ENCODE measurements at regions not wholly inside any gene's neighbourhood (a gene's known extent, or its start where the extent isn't known, plus 50 kb on each side); places are given as distances from the start of the nearest gene placed in this dataset.

DNA sequence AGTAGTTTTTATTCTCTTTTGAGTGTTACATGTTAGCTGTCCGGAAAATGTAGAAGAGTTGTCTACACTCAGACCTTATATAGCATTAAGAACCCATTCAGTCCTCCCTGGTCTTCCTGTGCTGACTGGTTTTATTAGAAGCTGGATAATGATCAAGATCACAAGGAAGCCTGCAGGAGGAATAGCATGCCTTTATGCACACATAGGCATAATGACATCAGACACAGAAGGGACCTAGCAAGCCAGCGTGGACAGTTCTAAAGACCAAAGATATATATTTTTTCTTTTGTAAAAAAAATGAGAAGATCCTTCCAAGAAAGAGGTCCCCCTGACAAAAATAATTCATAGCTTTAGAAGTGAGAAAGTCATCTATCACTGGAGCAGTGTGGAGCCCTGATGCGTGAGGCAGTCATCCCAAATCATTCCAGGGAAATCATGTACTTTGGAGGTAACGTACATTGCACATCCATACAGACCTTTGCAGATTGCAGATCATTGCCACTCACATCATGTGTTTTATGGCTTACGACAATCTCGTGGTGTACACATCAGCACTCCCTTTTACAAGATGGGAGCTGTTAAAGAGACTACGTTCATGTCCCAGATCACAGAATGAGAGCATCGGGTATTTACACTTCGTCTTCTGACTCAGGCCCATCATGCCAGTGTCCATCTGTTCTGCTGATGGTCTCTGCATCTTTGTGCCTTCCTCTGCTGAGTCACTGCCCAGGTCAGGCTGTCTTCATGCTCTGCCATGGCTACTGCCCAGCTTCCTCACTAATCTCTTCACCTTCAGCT lies 334.0 kb downstream of the SOCS6 start:
- DNase-seq (ENCODE audit: low read depth): no peak
- TF ChIP-seq, protein P1, sequence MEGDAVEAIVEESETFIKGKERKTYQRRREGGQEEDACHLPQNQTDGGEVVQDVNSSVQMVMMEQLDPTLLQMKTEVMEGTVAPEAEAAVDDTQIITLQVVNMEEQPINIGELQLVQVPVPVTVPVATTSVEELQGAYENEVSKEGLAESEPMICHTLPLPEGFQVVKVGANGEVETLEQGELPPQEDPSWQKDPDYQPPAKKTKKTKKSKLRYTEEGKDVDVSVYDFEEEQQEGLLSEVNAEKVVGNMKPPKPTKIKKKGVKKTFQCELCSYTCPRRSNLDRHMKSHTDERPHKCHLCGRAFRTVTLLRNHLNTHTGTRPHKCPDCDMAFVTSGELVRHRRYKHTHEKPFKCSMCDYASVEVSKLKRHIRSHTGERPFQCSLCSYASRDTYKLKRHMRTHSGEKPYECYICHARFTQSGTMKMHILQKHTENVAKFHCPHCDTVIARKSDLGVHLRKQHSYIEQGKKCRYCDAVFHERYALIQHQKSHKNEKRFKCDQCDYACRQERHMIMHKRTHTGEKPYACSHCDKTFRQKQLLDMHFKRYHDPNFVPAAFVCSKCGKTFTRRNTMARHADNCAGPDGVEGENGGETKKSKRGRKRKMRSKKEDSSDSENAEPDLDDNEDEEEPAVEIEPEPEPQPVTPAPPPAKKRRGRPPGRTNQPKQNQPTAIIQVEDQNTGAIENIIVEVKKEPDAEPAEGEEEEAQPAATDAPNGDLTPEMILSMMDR (IDR thresholded peaks at IDR 0.05; ENCODE audit: low read length, missing control alignments): no peak
- no peak overlapping the region for H3K4me3 ChIP-seq (replicated peaks; ENCODE audit: low read depth, low read length)

DNA sequence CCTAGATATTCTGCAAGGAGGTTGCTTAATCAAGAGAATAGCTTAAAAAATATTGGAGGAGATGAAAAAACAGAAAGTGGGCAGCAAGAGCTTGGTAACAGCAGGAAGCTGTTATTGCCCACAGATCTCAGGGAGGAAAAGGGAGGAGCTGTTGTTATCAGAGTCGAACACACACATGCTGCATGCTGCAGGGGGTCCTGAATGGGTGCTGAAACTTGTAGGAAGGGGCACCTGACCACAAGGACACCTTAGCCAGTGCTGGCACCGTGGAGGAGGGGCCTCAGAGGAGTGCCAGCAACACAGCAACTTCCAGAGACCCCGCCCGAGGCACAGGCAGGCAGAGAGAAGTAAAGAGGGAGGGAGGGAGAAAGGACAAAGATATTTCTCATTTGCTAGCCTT lies 332.9 kb downstream of the SOCS6 start:
- TF ChIP-seq, protein P1 (IDR thresholded peaks at IDR 0.05; ENCODE audit: low read length, missing control alignments): no peak
- DNase-seq (ENCODE audit: low read depth): no peak
- no peak overlapping the region for H3K4me3 ChIP-seq (replicated peaks; ENCODE audit: low read depth, low read length)

DNA sequence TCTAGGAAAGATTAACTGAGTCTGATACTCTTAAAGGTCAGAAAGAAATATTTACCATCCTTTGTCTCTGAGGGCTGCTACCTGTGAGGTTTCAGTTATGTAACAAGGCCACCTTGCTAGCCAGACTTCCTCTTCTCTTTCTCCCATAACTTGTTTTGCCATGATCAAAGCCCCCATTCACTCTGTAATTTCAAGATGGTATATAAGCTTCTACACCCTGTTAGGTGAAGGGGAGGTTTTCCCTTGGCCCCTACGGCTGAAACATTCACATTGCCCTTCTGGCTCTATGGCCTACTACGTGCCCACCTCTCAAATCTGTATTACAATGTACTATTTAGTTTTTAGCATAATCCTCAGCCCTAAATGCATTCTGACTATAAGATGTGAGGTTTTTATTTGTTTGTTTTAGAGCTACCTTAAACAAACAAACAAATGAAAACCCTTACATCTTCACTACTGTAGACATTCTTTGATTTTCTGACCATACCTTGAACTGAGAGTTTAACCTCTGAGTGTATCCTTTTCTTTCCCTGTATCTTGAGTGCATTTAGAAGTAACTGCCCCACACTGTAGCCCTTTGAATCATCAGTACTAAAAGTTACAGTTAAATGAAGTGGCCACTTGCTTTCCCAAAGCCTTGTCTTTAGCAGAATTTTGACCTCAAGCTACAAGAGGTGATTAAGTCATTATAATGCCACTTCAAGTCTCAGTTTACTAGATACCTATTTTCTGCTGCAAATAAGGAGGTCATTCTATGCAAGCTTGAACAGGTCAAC lies 332.2 kb downstream of the SOCS6 start:
- H3K4me3 ChIP-seq (replicated peaks; ENCODE audit: low read depth, low read length): no peak overlapping the region
- DNase-seq (ENCODE audit: low read depth): no peak
- TF ChIP-seq, protein P1 (IDR thresholded peaks at IDR 0.05; ENCODE audit: low read length, missing control alignments): no peak

DNA sequence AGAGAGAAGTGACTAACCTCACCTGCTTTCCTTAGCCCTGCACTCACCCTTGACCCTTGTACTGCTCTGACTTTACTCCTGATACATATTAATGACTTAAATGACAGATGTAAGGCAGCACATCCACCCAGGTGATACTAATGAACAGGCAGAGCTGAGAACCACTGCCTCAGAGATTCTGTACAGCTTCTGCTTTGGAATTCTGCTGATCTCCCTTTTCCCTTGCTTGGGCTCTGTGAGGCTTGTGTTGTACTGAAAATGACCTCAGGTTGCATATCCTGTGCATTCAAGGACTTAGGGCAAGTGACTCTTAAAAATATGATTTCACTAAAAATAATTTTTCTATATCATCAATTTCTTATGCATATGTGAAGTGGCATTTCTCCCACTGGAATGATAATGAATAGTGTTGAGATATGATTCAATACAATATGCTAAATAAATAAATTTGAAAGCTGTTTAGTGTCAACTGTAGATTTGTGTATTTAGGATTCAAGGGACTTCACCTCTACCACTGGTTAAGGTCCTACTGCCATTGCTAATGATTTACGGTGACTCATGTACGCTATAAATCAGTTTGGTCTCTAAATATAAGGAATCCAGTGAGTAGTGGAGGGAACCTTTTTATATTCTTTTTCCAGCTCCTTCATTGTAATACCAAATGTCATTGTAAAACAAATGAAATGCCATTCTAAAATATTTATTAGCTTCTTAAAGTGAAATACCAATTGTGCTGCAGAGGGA lies 328.3 kb downstream of the SOCS6 start:
- no peak for DNase-seq (ENCODE audit: low read depth)
- TF ChIP-seq, protein P1 (IDR thresholded peaks at IDR 0.05; ENCODE audit: low read length, missing control alignments): no peak
- no peak overlapping the region for H3K4me3 ChIP-seq (replicated peaks; ENCODE audit: low read depth, low read length)

DNA sequence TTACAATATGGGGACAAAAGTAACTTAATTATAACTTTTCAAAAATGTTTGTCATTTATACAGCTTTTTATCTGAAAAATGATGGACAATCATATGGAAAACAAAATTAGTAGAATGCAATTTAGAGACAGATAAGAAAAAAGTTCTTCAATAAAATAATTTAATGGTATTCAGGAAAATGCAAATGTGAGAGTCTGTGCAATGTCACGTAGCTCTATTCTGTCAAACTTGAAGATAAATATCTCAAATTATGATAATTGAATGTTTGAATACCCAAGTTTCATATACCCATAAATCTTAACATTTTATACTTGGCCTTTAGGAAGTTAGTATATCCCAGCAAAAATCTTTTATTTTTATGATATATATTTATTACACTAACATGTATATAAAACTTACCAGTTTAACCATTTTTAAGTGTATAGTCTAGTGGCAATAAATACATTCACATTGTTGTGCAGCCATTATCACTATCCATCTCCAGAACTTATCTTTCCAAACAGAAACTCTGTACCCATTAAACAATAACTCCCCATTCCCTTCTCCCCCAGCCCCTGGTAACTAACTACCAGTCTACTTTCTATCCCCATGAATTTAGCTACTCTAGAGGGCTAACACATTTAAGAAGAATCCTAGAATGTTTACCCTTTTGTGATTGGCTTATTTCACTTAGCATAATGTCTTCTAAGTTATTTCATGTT lies 311.5 kb downstream of the SOCS6 start:
- TF ChIP-seq, protein P1 (IDR thresholded peaks at IDR 0.05; ENCODE audit: low read length, missing control alignments): no peak
- no peak overlapping the region for H3K4me3 ChIP-seq (replicated peaks; ENCODE audit: low read depth, low read length)
- no peak for DNase-seq (ENCODE audit: low read depth)

DNA sequence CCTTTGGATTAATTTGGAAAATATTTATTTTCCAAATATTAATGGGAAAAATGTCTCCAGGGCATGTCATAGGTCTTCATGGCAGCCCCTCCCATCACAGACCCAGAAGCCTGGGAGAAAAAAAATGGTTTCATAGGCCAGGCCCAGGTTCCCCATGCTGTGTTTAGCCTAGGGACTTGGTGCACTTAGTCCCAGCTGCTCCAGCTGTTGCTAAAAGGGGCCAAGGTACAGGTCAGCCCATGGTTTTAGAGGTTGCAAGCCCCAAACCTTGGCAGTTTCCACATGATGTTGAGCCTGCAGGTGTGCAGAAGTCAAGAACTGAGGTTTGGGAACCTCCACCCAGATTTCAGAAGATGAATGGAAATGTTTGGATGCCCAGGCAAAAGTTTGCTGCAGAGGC lies 309.6 kb downstream of the SOCS6 start:
- H3K4me3 ChIP-seq (replicated peaks; ENCODE audit: low read depth, low read length): no peak overlapping the region
- TF ChIP-seq, protein P1 (IDR thresholded peaks at IDR 0.05; ENCODE audit: low read length, missing control alignments): no peak
- DNase-seq (ENCODE audit: low read depth): no peak
